DMS53 treated with DMSO at 0.1 percent for 48 hours (cell line): ENCODE measurements at regions not wholly inside any gene's neighbourhood (a gene's known extent, or its start where the extent isn't known, plus 50 kb on each side); places are given as distances from the start of the nearest gene placed in this dataset.
"Not testable (repeated sequence)": the region's sequence is repeated elsewhere in the genome, so short reads cannot be mapped to it uniquely, and the experiment has no call there.

Experiments
- DNase-seq: peaks from one replicate; lab custom pipeline; 2025; ENCODE audit not compliant: unreplicated experiment; lab: John Stamatoyannopoulos, UW

DNA sequence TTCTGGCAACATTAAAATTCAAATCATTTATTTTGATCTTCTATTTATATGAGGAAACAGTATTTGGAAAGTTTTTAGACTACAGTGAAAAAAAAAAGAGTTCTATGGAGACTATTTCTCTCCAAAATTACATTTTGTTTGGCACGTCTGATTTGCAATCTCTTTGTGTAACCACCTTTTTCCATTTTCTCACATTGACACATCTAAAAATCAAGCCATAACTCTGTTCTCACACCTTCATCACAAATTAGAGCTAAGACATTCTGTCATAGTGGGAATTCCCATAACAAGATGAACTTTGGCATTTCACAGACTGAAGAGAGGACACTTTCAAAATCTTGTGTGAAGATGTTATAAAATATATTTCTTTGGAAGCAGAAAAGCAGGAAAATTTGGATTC, 468.9 kb downstream of the GRIA2 start:
- no peak for DNase-seq

DNA sequence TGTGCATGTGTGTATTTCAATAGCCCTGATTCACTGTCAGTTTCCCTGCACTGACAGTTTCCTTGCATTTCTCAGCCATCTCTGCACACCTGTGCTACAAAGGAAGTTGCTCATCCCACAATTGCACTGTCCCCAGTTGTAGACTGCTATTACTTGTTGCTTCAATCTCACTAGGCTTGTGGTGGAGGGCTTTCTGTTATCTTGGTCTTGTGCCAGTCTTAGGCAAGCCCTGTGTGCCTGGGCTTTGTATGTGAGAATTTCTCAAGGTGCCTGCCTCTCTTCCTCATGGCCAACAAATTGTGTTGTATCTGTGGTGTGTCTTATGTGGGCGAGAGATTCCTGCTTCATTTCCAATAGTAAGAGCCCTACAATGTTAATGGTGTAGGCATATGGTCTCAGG, 467.4 kb downstream of the GRIA2 start:
- no peak for DNase-seq

DNA sequence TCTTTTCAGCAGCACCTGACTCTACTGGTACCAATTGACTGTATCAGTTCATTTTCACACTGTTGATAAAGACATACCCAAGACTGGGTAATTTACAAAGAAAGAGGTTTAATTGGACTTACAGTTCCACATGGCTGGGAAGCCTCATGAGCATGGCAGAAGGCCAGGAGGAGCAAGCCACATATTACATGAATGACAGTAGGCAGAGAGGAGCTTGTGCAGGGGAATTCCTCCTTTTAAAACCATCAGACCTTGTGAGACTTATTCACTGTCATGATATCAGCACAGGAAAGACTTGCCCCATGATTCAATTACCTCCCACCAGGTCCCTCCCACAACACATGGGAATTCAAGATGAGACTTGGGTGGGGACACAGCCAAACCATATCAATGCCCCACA, 458.8 kb downstream of the GRIA2 start:
- DNase-seq: not testable (repeated sequence)

DNA sequence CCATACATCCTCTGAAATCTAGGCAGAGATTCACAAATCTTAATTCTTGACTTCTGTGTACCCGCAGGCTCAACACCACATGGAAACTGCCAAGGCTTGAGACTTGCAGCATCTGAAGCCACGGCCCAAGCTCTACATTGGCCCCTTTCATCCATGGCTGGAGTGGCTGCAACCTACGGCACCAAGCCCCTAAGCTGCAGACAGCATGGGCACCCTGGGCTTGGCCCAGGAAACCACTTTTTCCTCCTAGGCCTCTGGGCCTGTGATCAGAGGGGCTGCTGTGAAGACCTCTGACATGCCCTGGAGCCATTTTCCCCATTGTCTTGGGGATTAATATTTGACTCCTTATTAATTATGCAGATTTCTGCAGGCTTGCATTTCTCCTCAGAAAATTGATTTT, 457.9 kb downstream of the GRIA2 start:
- DNase-seq: no peak

DNA sequence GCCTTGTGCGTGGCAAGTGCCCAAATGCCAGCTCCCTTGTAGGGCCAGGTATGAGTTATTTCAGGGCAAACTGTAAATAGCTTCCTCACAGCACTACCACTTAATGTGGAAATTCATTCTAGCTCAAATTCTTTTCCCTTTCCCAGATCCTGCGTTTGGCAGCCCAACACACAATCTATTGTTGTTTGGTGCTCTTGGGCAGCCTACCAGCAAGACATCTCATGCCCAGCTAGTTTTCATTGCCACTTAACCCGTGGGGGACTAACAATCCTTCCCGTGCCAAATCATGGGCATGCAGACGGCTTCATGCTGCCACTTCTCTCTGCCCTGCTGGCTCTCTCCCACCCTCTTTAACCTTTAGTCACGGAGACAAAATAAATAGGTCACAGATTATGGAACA, 454.2 kb downstream of the GRIA2 start:
- DNase-seq: no peak

DNA sequence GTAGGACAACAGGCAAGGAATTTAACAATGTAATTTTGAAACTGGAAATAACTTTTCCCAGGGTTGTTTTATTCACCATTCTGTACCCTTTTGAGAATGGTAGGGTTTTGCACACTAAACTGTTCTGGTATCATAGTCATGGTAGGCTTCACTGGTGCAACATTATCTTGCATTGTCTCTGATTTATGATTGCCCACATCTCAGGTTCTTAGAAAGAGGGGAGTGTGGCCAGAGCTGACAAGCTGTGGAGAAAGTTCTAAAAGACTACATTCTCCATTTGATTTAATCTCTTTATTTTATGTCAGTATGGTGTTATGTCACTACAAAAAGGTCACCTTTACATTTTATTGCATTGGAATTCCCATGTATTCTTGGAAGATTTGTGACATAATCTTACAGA, 447.3 kb downstream of the GRIA2 start:
- no peak for DNase-seq

DNA sequence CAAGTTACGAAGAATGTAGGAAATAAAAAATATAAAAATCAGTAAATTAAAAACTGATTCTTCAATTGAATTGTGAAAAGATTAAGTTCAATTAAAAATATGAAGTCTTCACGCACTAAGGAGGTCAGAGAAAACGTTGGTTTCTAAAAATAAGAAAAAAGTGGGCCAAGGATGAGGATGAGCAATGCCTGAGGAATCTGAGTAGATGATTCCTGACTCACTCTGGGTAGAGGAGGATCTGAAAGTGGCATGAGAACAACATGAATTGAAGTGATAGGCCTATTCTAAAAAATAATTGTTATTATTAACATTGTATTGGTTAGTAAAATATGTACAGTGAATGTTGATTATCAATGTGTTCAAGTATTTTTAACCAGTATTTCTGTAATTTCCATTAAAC, 444.2 kb downstream of the GRIA2 start:
- DNase-seq: no peak

DNA sequence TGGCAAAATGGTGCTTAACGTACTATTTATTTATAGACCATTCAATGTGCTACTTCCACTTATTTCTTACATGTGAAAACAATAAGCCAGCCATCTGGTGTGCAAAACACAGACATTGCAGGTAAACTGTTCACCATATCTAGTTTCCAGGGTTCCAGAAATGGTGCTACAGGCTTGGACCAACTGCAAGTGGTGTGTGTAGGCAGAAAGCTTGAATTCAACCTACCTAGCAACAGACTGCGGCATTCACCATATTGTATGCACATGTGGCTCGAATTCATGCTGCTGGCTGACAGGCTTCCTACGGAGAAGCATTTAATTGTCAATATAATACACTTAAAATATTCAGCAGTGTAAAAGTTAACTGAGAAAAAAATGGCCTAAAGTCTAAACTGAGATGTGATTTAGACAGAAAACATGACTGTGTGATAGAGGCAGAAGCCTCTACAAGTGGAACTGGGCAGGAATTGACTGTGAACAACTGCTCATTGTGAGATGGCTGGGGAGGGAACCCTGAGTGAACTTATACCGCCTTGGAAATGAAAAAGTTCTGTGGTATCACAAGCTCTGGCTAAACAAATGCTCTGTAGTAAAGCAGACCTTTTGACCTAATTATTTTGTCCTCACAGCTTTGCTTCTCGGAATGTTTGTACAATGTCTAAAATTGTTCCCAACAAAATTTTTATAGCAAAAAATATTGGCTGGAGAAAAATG, 434.7 kb downstream of the GRIA2 start:
- DNase-seq: no peak

DNA sequence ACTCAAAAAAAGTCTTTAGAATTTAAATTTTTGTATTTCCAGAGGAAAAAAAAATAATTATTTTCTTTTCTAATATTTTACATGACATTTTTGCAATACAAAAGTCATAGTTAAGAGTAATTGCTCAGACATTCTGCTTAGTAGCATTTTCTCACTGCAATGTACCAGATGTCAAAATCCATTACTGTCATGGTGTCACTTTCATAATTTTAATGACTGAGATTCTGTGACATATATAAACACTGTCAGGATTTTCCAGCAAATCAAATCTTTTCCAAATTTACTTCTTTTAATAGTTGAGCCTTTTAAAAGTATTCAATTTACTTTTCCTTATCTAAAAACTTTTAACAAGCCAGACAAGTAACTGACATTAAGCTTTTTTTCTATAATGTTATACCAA, 422.7 kb downstream of the GRIA2 start:
- no peak for DNase-seq

DNA sequence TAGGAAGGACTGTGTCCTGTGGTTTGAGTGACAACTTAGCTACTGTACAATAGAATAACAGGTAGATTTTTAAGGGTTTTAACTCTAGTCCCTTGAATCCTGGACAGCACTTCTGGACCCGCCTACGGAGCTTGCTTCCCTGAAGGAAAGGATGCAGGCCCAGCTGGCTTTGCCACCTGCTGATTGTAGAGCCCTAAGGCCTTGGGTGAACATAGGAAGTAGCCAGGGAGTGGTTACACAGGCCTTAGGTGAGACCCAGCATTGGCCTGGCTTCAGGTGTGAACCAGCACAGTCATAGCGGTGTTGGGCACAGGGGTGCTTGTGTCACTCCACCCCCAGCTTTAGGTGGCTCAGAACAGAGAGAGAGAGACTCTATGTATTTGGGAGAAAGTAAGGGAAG, 413.5 kb downstream of the GRIA2 start:
- DNase-seq: no peak

DNA sequence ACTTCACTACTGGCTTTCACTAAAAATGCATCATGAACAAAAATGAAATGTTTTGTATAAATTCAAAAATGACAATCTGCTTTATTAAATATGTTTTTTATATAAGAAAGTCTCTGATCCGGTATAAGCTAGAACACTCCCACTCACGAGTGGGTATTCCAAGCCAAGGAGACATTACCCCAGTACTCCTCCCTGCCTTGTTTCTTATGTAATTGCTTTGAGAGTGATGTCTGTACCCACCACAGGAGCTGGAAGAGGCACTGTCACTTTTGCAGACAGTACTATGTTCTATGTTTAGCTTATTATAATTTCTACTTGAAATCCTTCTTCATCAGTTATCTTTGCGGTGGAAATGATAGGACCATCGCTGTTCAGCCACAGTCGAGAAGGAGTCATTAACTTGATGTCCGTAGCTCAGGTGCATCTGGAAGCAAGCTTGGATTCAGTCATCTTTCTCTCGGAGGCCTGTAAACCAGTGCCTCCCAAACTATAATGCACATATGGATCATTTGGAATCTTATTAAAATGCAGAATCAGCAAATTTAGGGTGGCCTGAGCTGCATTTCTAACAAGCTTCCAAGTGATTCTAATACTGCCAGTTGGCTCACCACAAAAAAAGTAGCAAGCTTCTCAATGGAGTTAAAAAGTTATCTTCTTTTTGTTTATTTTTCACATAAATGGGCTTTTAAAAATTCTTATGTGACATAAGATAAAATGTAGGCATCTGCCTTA, 396.4 kb downstream of the GRIA2 start:
- DNase-seq: no peak

DNA sequence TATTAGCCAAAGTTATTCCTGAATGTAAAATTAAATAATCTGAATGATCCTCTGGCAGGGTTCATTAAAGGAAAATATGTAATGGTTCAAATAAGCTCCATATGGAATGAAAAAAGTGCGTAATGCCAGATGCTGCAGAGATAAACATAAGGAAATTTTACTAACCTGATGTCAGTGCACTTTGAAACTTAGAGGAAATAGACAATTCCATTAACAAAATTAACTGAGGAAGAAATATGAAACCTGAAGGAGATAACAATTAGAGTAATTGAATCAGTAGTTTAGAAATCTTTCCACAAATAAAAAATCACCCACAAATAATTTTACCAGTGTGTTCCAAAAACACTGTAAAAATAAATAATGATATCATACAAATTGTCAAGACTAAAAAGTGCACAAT, 387.5 kb downstream of the GRIA2 start:
- DNase-seq: no peak

DNA sequence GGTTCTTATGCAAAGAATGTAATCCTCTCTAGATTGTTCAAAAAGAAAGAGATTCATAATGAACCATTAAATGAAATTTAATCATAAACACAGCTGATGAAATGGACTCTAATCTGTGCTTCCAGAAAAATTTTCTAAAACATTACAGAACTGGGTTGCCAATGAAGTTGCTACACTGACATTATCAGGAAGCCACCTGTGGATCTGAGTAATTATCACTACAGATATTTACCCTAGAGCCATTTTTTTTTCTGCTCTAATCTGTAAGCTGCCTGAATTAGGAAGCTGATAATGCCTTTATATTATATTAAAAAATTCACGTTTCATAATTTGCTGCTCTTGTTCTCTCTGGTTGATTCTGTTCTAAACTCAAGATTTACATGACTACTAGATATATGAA, 380.1 kb downstream of the GRIA2 start:
- DNase-seq: no peak

DNA sequence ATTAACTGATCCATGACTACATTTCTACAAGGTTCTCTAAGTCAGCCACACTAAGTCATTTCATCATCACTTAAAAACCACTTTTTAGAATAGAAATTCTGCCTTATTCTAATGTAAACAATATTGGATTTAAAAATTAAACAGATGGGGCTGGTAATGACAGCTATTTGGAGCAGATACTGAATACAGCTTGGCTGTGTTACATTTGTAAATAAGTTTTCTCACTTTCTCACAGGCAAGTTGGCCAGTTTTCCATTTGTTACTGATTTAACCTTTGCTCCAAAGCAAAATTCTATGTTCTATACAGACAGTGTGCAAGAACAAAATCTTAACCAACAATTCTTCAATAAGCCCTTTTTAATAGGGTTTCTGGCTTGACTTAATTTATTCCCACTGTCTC, 370.7 kb downstream of the GRIA2 start:
- DNase-seq: no peak

DNA sequence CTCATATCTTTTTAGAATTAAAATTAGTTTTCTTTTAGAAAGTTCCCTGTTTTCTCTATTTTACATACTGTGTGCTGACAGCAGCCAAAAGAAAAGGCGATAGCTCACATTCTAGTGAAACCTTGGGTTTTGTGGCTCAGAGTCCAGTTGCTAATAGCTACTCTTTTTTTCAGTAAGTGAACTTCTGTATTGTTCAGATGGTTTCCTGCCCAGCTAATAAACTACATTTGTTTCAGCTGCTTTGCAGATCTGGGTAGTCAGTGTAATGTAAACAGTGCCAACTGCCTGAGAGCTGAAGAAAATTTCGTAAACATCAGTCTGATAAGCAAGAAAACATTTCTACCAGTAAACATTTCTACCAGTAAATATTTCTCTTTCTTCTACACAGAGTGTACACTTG, 370.2 kb downstream of the GRIA2 start:
- DNase-seq: no peak

DNA sequence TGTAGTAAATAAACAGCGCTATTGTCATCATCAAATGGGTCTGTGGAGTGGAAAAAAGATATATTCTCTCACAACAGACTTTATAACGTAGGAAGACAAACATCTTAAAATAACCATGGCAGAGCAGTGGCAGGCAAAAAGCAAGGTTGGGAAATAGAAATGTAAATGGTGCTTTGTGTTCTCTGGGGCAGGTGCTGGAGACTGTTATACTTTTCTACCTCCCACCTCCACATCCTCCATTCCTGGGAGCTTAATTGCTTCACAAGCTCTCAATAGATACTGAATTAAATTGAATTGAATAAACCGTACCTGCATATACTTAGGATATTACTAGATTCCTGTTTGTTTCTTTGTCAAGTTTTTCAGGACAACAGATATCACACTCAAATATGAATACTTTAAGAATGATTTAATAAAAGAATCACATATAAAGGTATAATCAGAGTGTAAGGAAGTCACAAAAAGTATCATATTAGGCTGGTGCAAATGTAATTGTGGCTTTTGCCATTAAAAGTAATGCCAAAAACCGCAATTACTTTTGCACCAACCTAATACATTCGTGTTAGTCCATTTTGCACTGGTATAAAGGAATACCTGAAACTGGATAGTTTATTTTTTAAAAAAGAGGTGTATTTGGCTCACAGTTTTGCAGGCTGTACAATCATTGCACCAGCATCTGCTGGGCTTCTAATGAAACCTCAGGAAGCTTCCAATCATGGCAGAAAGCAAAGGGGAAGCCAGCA, 367.3 kb downstream of the GRIA2 start:
- no peak for DNase-seq

DNA sequence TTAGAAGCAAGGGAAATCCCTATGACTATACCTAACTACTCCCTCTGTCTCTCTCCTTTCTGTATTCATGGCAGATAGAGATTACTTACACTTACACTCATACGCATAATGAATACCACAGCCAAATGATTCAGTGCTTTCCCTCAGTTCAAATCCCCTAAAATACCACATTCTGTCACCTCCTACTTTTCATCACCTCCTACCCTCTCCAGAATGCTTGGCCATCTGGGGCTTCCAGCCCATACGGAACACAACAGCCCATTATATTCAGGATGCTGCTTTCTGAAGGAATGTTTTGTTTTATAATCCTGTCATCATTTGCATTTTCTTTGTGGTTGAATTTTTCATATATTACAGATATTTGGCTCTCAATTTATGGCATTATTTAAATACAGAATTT, 361.6 kb downstream of the GRIA2 start:
- DNase-seq: no peak

DNA sequence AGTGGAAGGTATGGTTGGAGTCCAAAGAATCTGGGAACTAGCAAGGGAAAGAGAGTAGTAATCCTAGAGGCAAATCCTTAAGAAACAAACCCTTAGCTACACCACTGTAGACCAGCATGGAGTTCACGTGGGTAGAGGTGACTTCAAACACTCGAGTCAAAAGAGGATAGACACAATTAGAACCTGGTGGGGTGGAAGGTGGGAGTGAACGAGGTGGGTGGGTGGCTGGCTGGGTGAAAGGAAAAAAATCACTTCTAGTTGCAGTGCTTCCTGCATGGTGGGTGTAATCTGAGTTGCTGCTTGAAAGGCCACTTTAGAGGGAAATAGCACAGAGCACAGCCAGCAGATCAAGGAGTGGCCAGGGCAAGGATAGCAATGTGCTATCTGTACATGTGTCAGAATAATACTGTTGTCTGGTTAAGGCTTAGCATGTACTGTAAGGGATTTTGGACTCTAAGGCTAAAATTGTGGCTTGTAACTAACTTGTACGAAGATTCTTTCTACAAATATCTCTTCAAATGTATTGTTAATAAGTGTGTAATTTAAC, 356.2 kb downstream of the GRIA2 start:
- no peak for DNase-seq

DNA sequence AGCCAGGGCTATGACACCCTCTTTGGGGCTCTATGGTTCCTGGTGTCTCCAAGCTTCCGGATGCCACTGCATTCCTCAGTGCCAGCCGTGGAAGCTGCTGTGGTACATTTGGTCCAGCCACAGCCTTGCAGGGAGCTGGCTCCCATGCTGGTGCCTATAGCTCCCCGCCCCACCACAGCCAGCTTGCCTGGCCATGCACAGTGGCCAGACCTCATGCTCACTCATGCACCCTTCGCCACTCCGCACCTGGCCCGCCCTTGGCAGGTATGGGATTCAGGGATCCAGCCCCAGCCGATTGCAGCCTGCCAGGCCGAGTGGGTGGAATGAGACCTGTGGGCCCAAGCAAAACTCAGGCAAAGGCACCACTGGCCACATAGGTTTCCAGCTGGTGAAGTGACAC, 354.8 kb downstream of the GRIA2 start:
- DNase-seq: no peak

DNA sequence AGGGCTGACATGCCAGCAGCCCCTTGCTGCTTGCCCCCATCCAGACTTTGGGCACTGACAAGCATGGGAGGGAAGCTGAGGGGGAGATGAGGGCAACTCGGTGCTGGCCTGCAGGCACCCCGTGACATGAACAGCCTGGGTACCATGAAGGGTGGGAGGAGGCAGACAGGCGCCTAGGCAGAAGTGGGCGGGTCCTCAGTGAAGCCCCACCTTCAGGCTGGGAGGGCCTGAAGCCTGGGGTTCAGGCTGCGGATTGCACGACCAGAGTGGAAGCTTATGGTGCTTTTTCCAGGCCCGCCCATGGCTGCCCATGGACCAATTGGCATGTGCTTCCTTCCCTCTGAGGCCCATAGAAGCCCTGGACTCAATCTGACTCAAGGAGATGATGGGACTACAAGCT, 354.1 kb downstream of the GRIA2 start:
- no peak for DNase-seq

DNA sequence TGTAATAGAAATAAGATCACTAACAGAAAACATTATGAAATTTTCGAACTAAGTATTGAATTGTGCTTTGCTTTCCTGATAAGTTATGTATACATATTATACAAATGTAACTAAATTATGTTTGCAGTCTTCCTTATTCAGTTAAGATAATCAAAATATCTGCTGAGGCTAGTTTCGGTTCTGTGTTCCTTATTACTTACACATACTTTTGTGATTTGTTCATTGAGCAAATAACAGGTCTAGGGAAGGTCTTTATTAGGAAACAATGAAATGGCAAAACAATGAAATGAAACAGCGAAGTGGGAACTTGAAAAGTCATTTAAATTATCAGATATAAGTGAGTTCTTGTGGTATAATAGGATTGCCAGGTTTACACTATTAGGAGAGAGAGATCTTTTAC, 352.4 kb downstream of the GRIA2 start:
- no peak for DNase-seq

DNA sequence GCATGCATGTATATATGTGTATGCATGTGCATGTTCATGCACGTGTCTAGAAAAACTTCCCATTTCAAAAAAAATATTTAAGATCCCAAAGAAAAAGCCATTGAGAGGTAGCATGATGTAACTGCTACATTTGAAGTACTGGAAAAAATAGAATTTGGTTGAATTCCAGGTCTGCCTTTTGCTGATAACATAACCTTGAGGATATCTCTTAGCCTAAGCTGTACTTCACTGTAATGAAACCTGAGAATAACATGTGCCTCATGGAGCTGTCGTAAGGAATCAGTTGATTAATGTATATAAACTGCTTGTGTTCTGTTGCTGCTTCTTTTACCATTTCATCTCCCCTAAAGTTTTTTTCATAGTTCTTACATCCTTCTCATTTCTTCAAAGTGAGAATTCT, 351.8 kb downstream of the GRIA2 start:
- no peak for DNase-seq
